Ovary (tissue), 7 donors: ENCODE measurements at regions not wholly inside any gene's neighbourhood (a gene's known extent, or its start where the extent isn't known, plus 50 kb on each side); places are given as distances from the start of the nearest gene placed in this dataset.

Source experiments
- DNase-seq, 5 donors: peaks; one replicate each; pipeline ENCODE4 v3.0.0-alpha.2; 2019 to 2020
- H3K27ac ChIP-seq, 2 donors: fragments of 200-600 bp; one replicate each; pipeline versions ENCODE4 v1.5.1 to v1.8.0; 2019 to 2022
- H3K27me3 ChIP-seq: fragments of 200-600 bp; one replicate; pipeline ENCODE4 v1.8.0; 2022
- H3K36me3 ChIP-seq: fragments of 200-600 bp; sonication (generic); one replicate; pipeline ENCODE4 v1.5.1; 2019
- H3K4me1 ChIP-seq: one replicate; pipeline ENCODE4 v1.8.1; 2013; ENCODE audit warnings: mild to moderate bottlenecking, moderate library complexity; ENCODE audit not compliant: insufficient read depth
- H3K4me3 ChIP-seq: fragments of 200-600 bp; sonication (generic); one replicate; pipeline ENCODE4 v1.5.1; 2017
- H3K9me3 ChIP-seq, 2 donors: fragments of 200-600 bp in 1 of 2; sonication (generic) in 1 of 2; one replicate each; pipeline versions ENCODE4 v1.5.1 to v1.8.1; 2013 to 2019; ENCODE audit warnings: mild to moderate bottlenecking in 1 of 2, moderate library complexity in 1 of 2
- CTCF ChIP-seq, 3 donors: fragments of 450-650 bp in 2 of 3; fragments of 200-600 bp in 1 of 3; IDR thresholded peaks; one replicate each; pipeline versions ENCODE4 v1.5.1 to v1.8.0; 2016 to 2022; ENCODE audit warnings: antibody characterized with exemption in 3 of 3, mild to moderate bottlenecking in 1 of 3
- EP300 ChIP-seq: sonication (generic); formaldehyde crosslinking; IDR thresholded peaks from one replicate; pipeline ENCODE4 v1.6.1; 2017; ENCODE audit warnings: antibody characterized with exemption
- POLR2A ChIP-seq: fragments of 450-650 bp; IDR thresholded peaks from one replicate; pipeline ENCODE4 v1.6.1; 2017; ENCODE audit warnings: antibody characterized with exemption, mild to moderate bottlenecking, moderate library complexity
- WGBS, 3 donors: extraction: QIAGEN DNeasy Blood & Tissue Kit in 1 of 3; methylation state at CpG; one replicate each; pipeline versions ENCODE4 v1.1.5 to v1.1.7; 2013 to 2017; 5-methylcytosine and 5-hydroxymethylcytosine counted together
- intact Hi-C, 4 donors: fragments of 100-400 bp; cut with DNase I; formaldehyde crosslinking; loops; one replicate each; pipeline versions ENCODE4 v1.11.0 to v1.15.1; 2022 to 2023
- donor health status: DM: no; HTN: no; CAD: no; lungs with moderate emphysema.
- donor health status: DM: no; HTN: no; CAD: no.
- donor health status: Bipolar disorder and iron deficiency.
- donor health status: DM: no; HTN: no; CAD: no.
- donor health status: DM: yes; HTN: yes; CAD: no.

DNA sequence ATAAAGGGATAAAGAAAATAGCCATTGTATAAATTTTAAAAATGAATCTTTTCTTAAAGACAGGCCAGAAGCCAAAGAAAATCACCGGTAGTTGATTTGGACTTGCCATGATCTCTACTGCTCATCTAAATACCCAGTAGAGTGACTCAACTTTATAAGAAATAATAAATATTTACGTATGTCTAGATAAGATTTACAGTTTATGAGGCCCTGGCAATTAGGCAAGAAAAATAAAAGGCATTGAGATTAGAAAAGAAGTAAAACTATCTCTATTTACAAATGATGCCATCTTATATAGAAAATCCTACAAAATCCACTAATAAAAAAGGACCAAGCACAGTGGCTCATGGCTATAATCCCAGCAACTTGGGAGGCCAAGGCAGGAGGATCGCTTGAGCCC, 765.5 kb upstream of the HTR2C start:
- Histone ChIP-seq H3K27me3 (no peaks in the 10 kb centered on the region), H3K36me3 (no peaks in the 10 kb centered on the region), H3K9me3 (no peaks in the 10 kb centered on the region), H3K27ac (no peak overlapping the region), H3K4me1 (no peaks in the 10 kb centered on the region), H3K4me3 (no peak overlapping the region)
- no peak for DNase-seq
- intact Hi-C loops: no loop called here
- WGBS, 3 donors: 67 to 77% (median 70%) methylated on average over 3 of the region's 3 CpGs
- TF ChIP-seq POLR2A: no peak
- TF ChIP-seq CTCF (IDR thresholded peaks at IDR 0.05): no peak
- TF ChIP-seq EP300: no peak

GRCh38 chrX:113804819-113805218, 779.1 kb upstream of the HTR2C start:
- 61 to 68% (median 66%) methylated on average over 3 of the region's 3 CpGs for WGBS, 3 donors
- no peaks in the 10 kb centered on the region for H3K27me3 ChIP-seq
- no peak overlapping the region for H3K4me3 ChIP-seq
- H3K36me3 ChIP-seq: no peaks in the 10 kb centered on the region
- no peak for DNase-seq
- H3K9me3 ChIP-seq: no peaks in the 10 kb centered on the region
- H3K4me1 ChIP-seq: no peaks in the 10 kb centered on the region
- no peak overlapping the region for H3K27ac ChIP-seq
- intact Hi-C loops: no loop called here
- TF ChIP-seq POLR2A (no peak), CTCF (IDR thresholded peaks at IDR 0.05) (no peak), EP300 (no peak)

GRCh38 chrX:113804291-113804690, 779.6 kb upstream of the HTR2C start:
- intact Hi-C loops: no loop called here
- H3K27me3 ChIP-seq: no peaks in the 10 kb centered on the region
- no peak for DNase-seq
- no peaks in the 10 kb centered on the region for H3K4me1 ChIP-seq
- H3K4me3 ChIP-seq: no peak overlapping the region
- TF ChIP-seq POLR2A (no peak), CTCF (IDR thresholded peaks at IDR 0.05) (no peak), EP300 (no peak)
- H3K9me3 ChIP-seq: no peaks in the 10 kb centered on the region
- H3K36me3 ChIP-seq: no peaks in the 10 kb centered on the region
- WGBS, 3 donors: 55 to 74% (median 65%) methylated on average over 3 of the region's 3 CpGs
- H3K27ac ChIP-seq: no peak overlapping the region

DNA sequence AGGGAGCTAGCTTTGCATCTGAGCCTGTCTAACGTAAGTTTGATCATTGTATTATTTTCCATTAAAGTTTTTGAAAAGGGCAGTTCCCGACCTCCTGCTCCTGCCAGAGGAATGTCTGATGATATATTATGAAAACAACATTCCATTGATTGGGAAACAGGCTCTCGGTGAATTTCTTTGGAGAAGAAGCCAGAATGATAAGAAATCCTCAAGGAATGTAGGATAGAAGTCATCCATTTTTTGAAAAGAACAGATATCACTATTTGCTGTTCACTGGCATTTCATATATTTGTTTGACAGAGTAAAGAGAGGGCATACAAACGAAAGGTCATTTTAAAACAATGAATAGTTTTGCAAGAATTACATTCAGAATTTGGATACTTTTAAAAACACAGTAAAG, 781.0 kb upstream of the HTR2C start:
- no peaks in the 10 kb centered on the region for H3K4me1 ChIP-seq
- no peak for DNase-seq
- H3K27me3 ChIP-seq: no peaks in the 10 kb centered on the region
- TF ChIP-seq CTCF (IDR thresholded peaks at IDR 0.05) (no peak), POLR2A (no peak), EP300 (no peak)
- H3K9me3 ChIP-seq: no peaks in the 10 kb centered on the region
- no peak overlapping the region for H3K27ac ChIP-seq
- H3K4me3 ChIP-seq: no peak overlapping the region
- WGBS, 3 donors: 12 to 20% (median 17%) methylated on average over 4 of the region's 4 CpGs
- intact Hi-C loops: no loop called here
- H3K36me3 ChIP-seq: no peaks in the 10 kb centered on the region

GRCh38 chrX:113800955-113801354, 782.9 kb upstream of the HTR2C start:
- no peak for DNase-seq
- Histone ChIP-seq H3K4me3 (no peak overlapping the region), H3K4me1 (no peaks in the 10 kb centered on the region), H3K27me3 (no peaks in the 10 kb centered on the region), H3K9me3 (no peaks in the 10 kb centered on the region), H3K36me3 (no peaks in the 10 kb centered on the region), H3K27ac (no peak overlapping the region)
- TF ChIP-seq CTCF (IDR thresholded peaks at IDR 0.05) (no peak), POLR2A (no peak), EP300 (no peak)
- intact Hi-C loops: no loop called here
